SK-N-SH (cell line): ENCODE measurements at regions not wholly inside any gene's neighbourhood (a gene's known extent, or its start where the extent isn't known, plus 50 kb on each side); places are given as distances from the start of the nearest gene placed in this dataset.

Experiments used
- ELF1 ChIP-seq: IDR thresholded peaks from 2 replicates; pipeline ENCODE4 v1.4.0; 2012
- EP300 ChIP-seq, 2 experiments: IDR thresholded peaks; 2 replicates each; pipeline versions ENCODE4 v1.4.0 to v1.6.1; 2012; ENCODE audit warnings: borderline replicate concordance in 1 of 2, low read depth in 1 of 2, low read length in 1 of 2
- JUND ChIP-seq: IDR thresholded peaks from 2 replicates; pipeline ENCODE4 v1.4.0; 2012
- POLR2AphosphoS5 ChIP-seq: IDR thresholded peaks from 2 replicates; pipeline ENCODE4 v1.6.1; 2012; ENCODE audit warnings: low read depth, low read length
- RCOR1 ChIP-seq: fragments of 150-350 bp; IDR thresholded peaks from 2 replicates; pipeline ENCODE4 v1.6.1; 2017; ENCODE audit warnings: antibody characterized with exemption, low read length
- RFX5 ChIP-seq: IDR thresholded peaks from 2 replicates; pipeline ENCODE4 v1.6.1; 2012; ENCODE audit warnings: mild to moderate bottlenecking, improper control_type of control experiment, low read length
- SIN3A ChIP-seq: IDR thresholded peaks from 2 replicates; pipeline ENCODE4 v1.6.1; 2012; ENCODE audit warnings: low read depth, mild to moderate bottlenecking, low read length, moderate library complexity, borderline replicate concordance
- TEAD4 ChIP-seq: IDR thresholded peaks from 2 replicates; pipeline ENCODE4 v1.4.0; 2012; ENCODE audit warnings: mild to moderate bottlenecking, borderline replicate concordance; ENCODE audit not compliant: insufficient read depth
- YY1 ChIP-seq: IDR thresholded peaks from 2 replicates; pipeline ENCODE4 v1.4.0; 2012; ENCODE audit warnings: low read depth, mild to moderate bottlenecking
- TF ChIP-seq, protein P1 (sequence below): fragments of 200-600 bp; sonication (generic); IDR thresholded peaks from 2 replicates; pipeline ENCODE4 v1.6.1; 2017; ENCODE audit warnings: antibody characterized with exemption, mild to moderate bottlenecking, moderate library complexity
- TF ChIP-seq, protein P2 (sequence below): IDR thresholded peaks from 2 replicates; pipeline ENCODE4 v1.4.0; 2012; ENCODE audit warnings: low read depth

DNA sequence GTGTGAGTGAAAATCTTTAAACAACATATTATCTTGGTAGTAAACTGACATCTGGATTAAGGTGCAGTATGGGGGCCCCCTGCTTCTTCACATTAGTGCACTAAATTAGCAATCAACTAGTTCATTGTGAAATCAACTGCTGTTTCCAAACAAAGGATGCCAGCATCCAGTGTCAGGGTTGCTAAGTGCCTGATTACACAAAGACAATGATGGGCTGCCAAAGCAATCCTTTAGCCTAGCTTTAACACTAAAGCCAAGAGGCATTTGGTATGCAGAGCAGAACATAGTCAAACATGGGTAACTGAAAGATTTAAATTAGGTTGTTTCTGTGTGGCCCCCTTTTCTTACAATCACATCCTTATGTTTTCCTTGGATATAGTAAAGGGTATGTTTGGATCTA lies 543.1 kb upstream of the SLITRK5 start:
- TF ChIP-seq EP300 (IDR thresholded peaks at IDR 0.05; ENCODE audit: borderline replicate concordance in 1 of 2, low read depth in 1 of 2, low read length in 1 of 2): no peak
- TF ChIP-seq, protein P1, sequence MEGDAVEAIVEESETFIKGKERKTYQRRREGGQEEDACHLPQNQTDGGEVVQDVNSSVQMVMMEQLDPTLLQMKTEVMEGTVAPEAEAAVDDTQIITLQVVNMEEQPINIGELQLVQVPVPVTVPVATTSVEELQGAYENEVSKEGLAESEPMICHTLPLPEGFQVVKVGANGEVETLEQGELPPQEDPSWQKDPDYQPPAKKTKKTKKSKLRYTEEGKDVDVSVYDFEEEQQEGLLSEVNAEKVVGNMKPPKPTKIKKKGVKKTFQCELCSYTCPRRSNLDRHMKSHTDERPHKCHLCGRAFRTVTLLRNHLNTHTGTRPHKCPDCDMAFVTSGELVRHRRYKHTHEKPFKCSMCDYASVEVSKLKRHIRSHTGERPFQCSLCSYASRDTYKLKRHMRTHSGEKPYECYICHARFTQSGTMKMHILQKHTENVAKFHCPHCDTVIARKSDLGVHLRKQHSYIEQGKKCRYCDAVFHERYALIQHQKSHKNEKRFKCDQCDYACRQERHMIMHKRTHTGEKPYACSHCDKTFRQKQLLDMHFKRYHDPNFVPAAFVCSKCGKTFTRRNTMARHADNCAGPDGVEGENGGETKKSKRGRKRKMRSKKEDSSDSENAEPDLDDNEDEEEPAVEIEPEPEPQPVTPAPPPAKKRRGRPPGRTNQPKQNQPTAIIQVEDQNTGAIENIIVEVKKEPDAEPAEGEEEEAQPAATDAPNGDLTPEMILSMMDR: no peak
- no peak for TF ChIP-seq TEAD4
- TF ChIP-seq POLR2AphosphoS5: no peak
- no peak for TF ChIP-seq ELF1
- no peak for TF ChIP-seq SIN3A
- TF ChIP-seq JUND: no peak
- TF ChIP-seq RCOR1: no peak
- TF ChIP-seq YY1: no peak
- TF ChIP-seq, protein P2, sequence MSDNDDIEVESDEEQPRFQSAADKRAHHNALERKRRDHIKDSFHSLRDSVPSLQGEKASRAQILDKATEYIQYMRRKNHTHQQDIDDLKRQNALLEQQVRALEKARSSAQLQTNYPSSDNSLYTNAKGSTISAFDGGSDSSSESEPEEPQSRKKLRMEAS: no peak
- TF ChIP-seq RFX5: no peak
